HCT116 (cell line): ENCODE measurements at regions not wholly inside any gene's neighbourhood (a gene's known extent, or its start where the extent isn't known, plus 50 kb on each side); places are given as distances from the start of the nearest gene placed in this dataset.

Experiments
- ATAC-seq: fragments of 200-7000 bp; cut with Tn5 transposase; 2 replicates; pipeline ENCODE4 v1.9.1; 2020; ENCODE audit warnings: mild to moderate bottlenecking, moderate library complexity
- BruUV-seq: library from RNA; stranded (reverse); fragments of 400-500 nt; replicated peaks from 2 replicates; lab custom pipeline; 2021; lab: Mats Ljungman, UMichigan
- CTCF ChIA-PET: fragments of 300-600 bp; sonication (Branson Sonifier 250); formaldehyde crosslinking; loops from one replicate; lab custom pipeline; 2021; ENCODE audit warnings: antibody characterized with exemption; lab: Charles Lee
- POLR2A ChIA-PET: fragments of 300-600, 350-600 bp; sonication (Branson Sonifier 250); formaldehyde crosslinking; loops from one replicate; lab custom pipeline; 2021; ENCODE audit warnings: antibody characterized with exemption; lab: Charles Lee
- RAD21 ChIA-PET, 2 experiments: fragments of 300-600 bp; sonication (Branson Sonifier 250); formaldehyde crosslinking; loops; one replicate each; lab custom pipeline; 2023; ENCODE audit warnings: low total read pairs in 2 of 2; ENCODE audit not compliant: uncharacterized antibody in 2 of 2, unreplicated experiment in 2 of 2, low non-redundant PET in 1 of 2; lab: Charles Lee
- DNase-seq: peaks from one replicate; pipeline ENCODE4 v3.0.0-alpha.2; 2010; ENCODE audit warnings: low read depth, low spot score
- H2AFZ ChIP-seq: fragments of 200-600 bp; shearing (Covaris generic), sonication (generic); 2 replicates; pipeline ENCODE4 v1.6.1; 2017; ENCODE audit warnings: low read depth, mixed run types, mixed read lengths, antibody characterized with exemption, low read length; ENCODE audit not compliant: poor library complexity, severe bottlenecking
- H3K27ac ChIP-seq: 2 replicates; pipeline ENCODE4 v1.5.1; 2012; ENCODE audit warnings: low read depth, low read length
- H3K27me3 ChIP-seq: fragments of 200-600 bp; sonication (generic); 2 replicates; pipeline ENCODE4 v1.6.1; 2016; ENCODE audit warnings: mixed run types, low read length, mixed read lengths; ENCODE audit not compliant: insufficient read depth
- H3K36me3 ChIP-seq, 2 experiments: fragments of 200-500 bp in 1 of 2; fragments of 200-600 bp in 1 of 2; sonication (Bioruptor generic) in 1 of 2; sonication (generic) in 1 of 2; 2 replicates each; pipeline versions ENCODE4 v1.5.1 to v1.6.1; 2014 to 2016; ENCODE audit warnings: low read length in 2 of 2, inconsistent platforms in 1 of 2, mixed read lengths in 1 of 2, mixed run types in 1 of 2; ENCODE audit not compliant: insufficient read depth in 2 of 2, control insufficient read depth in 1 of 2
- H3K4me1 ChIP-seq, 2 experiments: fragments of 200-600 bp in 1 of 2; sonication (generic) in 1 of 2; 2 replicates each; pipeline versions ENCODE4 v1.5.1 to v1.6.1; 2012 to 2017; ENCODE audit warnings: low read length in 2 of 2, inconsistent platforms in 1 of 2, mild to moderate bottlenecking in 1 of 2, mixed read lengths in 1 of 2, mixed run types in 1 of 2, moderate library complexity in 1 of 2; ENCODE audit not compliant: insufficient read depth in 2 of 2, control insufficient read depth in 1 of 2
- H3K4me2 ChIP-seq: fragments of 200-600 bp; sonication (generic); 2 replicates; pipeline ENCODE4 v1.6.1; 2017; ENCODE audit warnings: mixed run types, low read length, mixed read lengths
- H3K4me3 ChIP-seq, 2 experiments: fragments of 200-600 bp in 1 of 2; sonication (generic) in 1 of 2; replicated peaks in 1 of 2; 2 replicates each; pipeline ENCODE4 v1.5.1; 2011 to 2016; ENCODE audit warnings: low read length in 2 of 2, control low read depth in 1 of 2, low read depth in 1 of 2, mild to moderate bottlenecking in 1 of 2, mixed read lengths in 1 of 2, mixed run types in 1 of 2
- H3K79me2 ChIP-seq: fragments of 200-600 bp; sonication (generic); 2 replicates; pipeline ENCODE4 v1.6.1; 2017; ENCODE audit warnings: mild to moderate bottlenecking, mixed run types, low read length, moderate library complexity, mixed read lengths; ENCODE audit not compliant: insufficient read depth
- H3K9ac ChIP-seq: fragments of 200-600 bp; sonication (generic); 2 replicates; pipeline ENCODE4 v1.6.1; 2016; ENCODE audit warnings: low read length, mixed read lengths
- H3K9me2 ChIP-seq: fragments of 200-600 bp; sonication (generic), shearing (Covaris generic); 2 replicates; pipeline ENCODE4 v1.6.1; 2017; ENCODE audit warnings: mixed run types, mild to moderate bottlenecking, moderate library complexity; ENCODE audit not compliant: insufficient read depth
- H3K9me3 ChIP-seq, 2 experiments: fragments of 200-500 bp in 1 of 2; fragments of 200-600 bp in 1 of 2; sonication (Bioruptor generic) in 1 of 2; sonication (generic) in 1 of 2; 2 replicates each; pipeline ENCODE4 v1.6.1; 2014 to 2017; ENCODE audit warnings: low read length in 2 of 2, mixed read lengths in 2 of 2, inconsistent platforms in 1 of 2, low read depth in 1 of 2, mild to moderate bottlenecking in 1 of 2, mixed run types in 1 of 2, moderate library complexity in 1 of 2; ENCODE audit not compliant: control insufficient read depth in 1 of 2, insufficient read depth in 1 of 2
- H4K20me1 ChIP-seq: fragments of 200-600 bp; sonication (generic), shearing (Covaris generic); 2 replicates; pipeline ENCODE4 v1.6.1; 2017; ENCODE audit warnings: mixed run types, mild to moderate bottlenecking, moderate library complexity; ENCODE audit not compliant: insufficient read depth
- ATF3 ChIP-seq: IDR thresholded peaks from 2 replicates; pipeline ENCODE4 v1.6.1; 2012
- CTCF ChIP-seq, 3 experiments: fragments of 200-600 bp in 1 of 3; sonication (generic) in 1 of 3; IDR thresholded peaks in 2 of 3; conservative IDR thresholded peaks in 1 of 3; 2 replicates each; pipeline ENCODE4 v1.5.1; 2012 to 2017; ENCODE audit warnings: low read depth in 2 of 3, low read length in 2 of 3, antibody characterized with exemption in 1 of 3, borderline replicate concordance in 1 of 3, control low read depth in 1 of 3, mild to moderate bottlenecking in 1 of 3, mixed read lengths in 1 of 3, mixed run types in 1 of 3, moderate library complexity in 1 of 3; ENCODE audit not compliant: insufficient read depth in 1 of 3
- ELF1 ChIP-seq: IDR thresholded peaks from 2 replicates; pipeline ENCODE4 v1.6.1; 2012; ENCODE audit warnings: low read depth, borderline replicate concordance
- EZH2phosphoT487 ChIP-seq: fragments of 200-600 bp; IDR thresholded peaks from 2 replicates; pipeline ENCODE4 v1.6.1; 2018; ENCODE audit warnings: antibody characterized with exemption, borderline replicate concordance
- FOSL1 ChIP-seq: IDR thresholded peaks from 2 replicates; pipeline ENCODE4 v1.6.1; 2012; ENCODE audit warnings: low read depth
- JUND ChIP-seq: IDR thresholded peaks from 2 replicates; pipeline ENCODE4 v1.6.1; 2012
- MAX ChIP-seq: IDR thresholded peaks from 2 replicates; pipeline ENCODE4 v1.6.1; 2012
- RAD21 ChIP-seq: IDR thresholded peaks from 2 replicates; pipeline ENCODE4 v1.6.1; 2012; ENCODE audit warnings: low read depth, mild to moderate bottlenecking
- SRF ChIP-seq: IDR thresholded peaks from 2 replicates; pipeline ENCODE4 v1.6.1; 2012; ENCODE audit warnings: low read depth
- TCF7L2 ChIP-seq: IDR thresholded peaks from 2 replicates; pipeline ENCODE4 v1.7.0; 2011; ENCODE audit warnings: borderline replicate concordance, inconsistent platforms; ENCODE audit not compliant: insufficient read depth, insufficient read length; ENCODE audit errors: extremely low read depth
- ZFX ChIP-seq: fragments of 450-650 bp; IDR thresholded peaks from 2 replicates; pipeline ENCODE4 v1.6.1; 2017
- ZNF274 ChIP-seq: fragments of 200-500 bp; sonication (Bioruptor generic); IDR thresholded peaks from 2 replicates; pipeline ENCODE4 v1.6.1; 2014; ENCODE audit warnings: mild to moderate bottlenecking, low read depth, low read length, inconsistent platforms
- intact Hi-C: fragments of 100-400 bp; cut with micrococcal nuclease; formaldehyde crosslinking; loops from 2 replicates; pipeline ENCODE4 v1.10.0; 2022

GRCh38 chr6:109896341-109896740 is 81.8 kb upstream of the GPR6 start:
- ChIA-PET CTCF (interaction anchor here (1.4 kb wide), 1 partner anchor 143 kb away, joined by 5 read pairs; no protein-coding TSS in a partner anchor), RAD21 (no interaction called here), POLR2A (no interaction called here)
- H3K9me2 ChIP-seq, result no peaks in the 10 kb centered on the region
- no peaks in the 10 kb centered on the region for H3K79me2 ChIP-seq
- H3K9ac ChIP-seq, result no peak overlapping the region
- intact Hi-C loops, result no loop called here
- H2AFZ ChIP-seq, result no peak overlapping the region
- no peak overlapping the region for H3K27ac ChIP-seq
- H3K36me3 ChIP-seq, result no peaks in the 10 kb centered on the region
- no peaks in the 10 kb centered on the region for H3K9me3 ChIP-seq
- DNase-seq, result no peak
- TF ChIP-seq TCF7L2, result no peak
- no peak for TF ChIP-seq RAD21
- TF ChIP-seq ELF1, result no peak
- no peak for TF ChIP-seq ZNF274
- no peak for TF ChIP-seq FOSL1
- no peak for TF ChIP-seq ZFX
- TF ChIP-seq SRF, result peak; percentile 58; the same call in 1 of the 2 replicates
- no peaks in the 10 kb centered on the region for H3K27me3 ChIP-seq
- H3K4me1 ChIP-seq, result peaks cover 14 to 32% of the 10 kb centered on the region in 2 experiments
- no peak for ATAC-seq
- H4K20me1 ChIP-seq, result no peaks in the 10 kb centered on the region
- H3K4me3 ChIP-seq, result no peak overlapping the region
- no TSS peak for BruUV-seq
- H3K4me2 ChIP-seq, result no peak overlapping the region

- ChIA-PET RAD21 (no interaction called here), POLR2A (no interaction called here), CTCF (interaction anchor here (1.4 kb wide), 1 partner anchor 143 kb away, joined by 5 read pairs; no protein-coding TSS in a partner anchor)
- Histone ChIP-seq H3K79me2 (no peaks in the 10 kb centered on the region), H3K9ac (no peak overlapping the region), H3K36me3 (no peaks in the 10 kb centered on the region), H2AFZ (no peak overlapping the region), H3K27ac (no peak overlapping the region), H3K9me2 (no peaks in the 10 kb centered on the region), H4K20me1 (no peaks in the 10 kb centered on the region), H3K4me2 (no peak overlapping the region), H3K4me1 (peaks cover 12 to 30% of the 10 kb centered on the region in 2 experiments), H3K4me3 (no peak overlapping the region), H3K9me3 (no peaks in the 10 kb centered on the region), H3K27me3 (no peaks in the 10 kb centered on the region)
- intact Hi-C loops, result no loop called here
- ATAC-seq (no peak), DNase-seq (no peak)
- TF ChIP-seq JUND (no peak), MAX (no peak), EZH2phosphoT487 (no peak), ATF3 (no peak), CTCF (IDR thresholded peaks at IDR 0.05 in 2 of 3, conservative IDR thresholded peaks at IDR 0.05 in 1 of 3; ENCODE audit: borderline replicate concordance in 1 of 3, insufficient read depth in 1 of 3, low read depth in 2 of 3, low read length in 2 of 3) (no peak)
- BruUV-seq, result no TSS peak
Measured at GRCh38 chr6:109897025-109897424, 81.1 kb upstream of the GPR6 start.
